ACC112 (cell line): ENCODE measurements at regions not wholly inside any gene's neighbourhood (a gene's known extent, or its start where the extent isn't known, plus 50 kb on each side); places are given as distances from the start of the nearest gene placed in this dataset.

Experiments used
- H2AFZ ChIP-seq: fragments of 200-600 bp; sonication (generic); one replicate; pipeline ENCODE4 v1.6.0; 2017; ENCODE audit warnings: antibody characterized with exemption, low read length; ENCODE audit not compliant: unreplicated experiment
- H3K27ac ChIP-seq: fragments of 200-600 bp; sonication (generic); 2 replicates; pipeline ENCODE4 v1.5.1; 2014; ENCODE audit warnings: low read depth, mild to moderate bottlenecking, antibody characterized with exemption, low read length, moderate library complexity
- H3K27me3 ChIP-seq: fragments of 200-600 bp; sonication (generic); 2 replicates; pipeline ENCODE4 v1.6.1; 2014; ENCODE audit warnings: mild to moderate bottlenecking, antibody characterized with exemption, low read length, moderate library complexity, mixed read lengths; ENCODE audit not compliant: insufficient read depth
- H3K36me3 ChIP-seq: fragments of 200-600 bp; sonication (generic); 2 replicates; pipeline ENCODE4 v1.6.1; 2016; ENCODE audit warnings: mild to moderate bottlenecking, antibody characterized with exemption, low read length, moderate library complexity, mixed read lengths; ENCODE audit not compliant: insufficient read depth
- H3K4me1 ChIP-seq: fragments of 200-600 bp; sonication (generic); one replicate; pipeline ENCODE4 v1.6.1; 2016; ENCODE audit warnings: low read length, mixed read lengths; ENCODE audit not compliant: insufficient read depth, unreplicated experiment, control insufficient read depth
- H3K4me3 ChIP-seq: fragments of 200-600 bp; sonication (generic); 2 replicates; pipeline ENCODE4 v1.5.1; 2014; ENCODE audit warnings: mild to moderate bottlenecking, low read depth, low read length
- H3K79me2 ChIP-seq: fragments of 200-600 bp; sonication (generic); one replicate; pipeline ENCODE4 v1.6.0; 2016; ENCODE audit warnings: low read length; ENCODE audit not compliant: control insufficient read depth, unreplicated experiment, insufficient read depth

DNA sequence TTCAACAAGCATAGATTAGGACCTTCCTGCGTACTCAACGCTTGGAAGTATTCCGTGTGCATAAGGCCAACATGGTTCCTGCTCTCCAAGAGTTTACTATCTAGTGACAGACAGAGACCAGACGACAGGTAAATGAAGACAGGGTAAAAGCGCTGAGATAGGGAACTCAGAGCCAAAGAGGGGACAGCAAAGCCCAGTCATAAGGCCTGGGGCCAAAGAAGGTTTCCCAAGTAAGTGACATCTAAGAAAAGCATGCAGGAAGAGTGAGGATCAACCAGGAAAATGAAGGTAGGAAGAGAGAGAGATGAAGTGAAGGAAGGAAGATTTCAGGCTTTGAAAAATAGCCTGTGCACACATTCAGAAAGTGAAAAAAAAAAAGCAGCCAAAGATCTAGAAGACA is 76.9 kb upstream of the CDH20 start:
- Histone ChIP-seq H3K4me3 (no peak overlapping the region), H3K27ac (no peak overlapping the region), H3K79me2 (no peaks in the 10 kb centered on the region), H3K27me3 (peaks cover 15% of the 10 kb centered on the region; the same call in 1 of the 2 replicates), H2AFZ (no peak overlapping the region), H3K36me3 (no peaks in the 10 kb centered on the region), H3K4me1 (no peaks in the 10 kb centered on the region)

DNA sequence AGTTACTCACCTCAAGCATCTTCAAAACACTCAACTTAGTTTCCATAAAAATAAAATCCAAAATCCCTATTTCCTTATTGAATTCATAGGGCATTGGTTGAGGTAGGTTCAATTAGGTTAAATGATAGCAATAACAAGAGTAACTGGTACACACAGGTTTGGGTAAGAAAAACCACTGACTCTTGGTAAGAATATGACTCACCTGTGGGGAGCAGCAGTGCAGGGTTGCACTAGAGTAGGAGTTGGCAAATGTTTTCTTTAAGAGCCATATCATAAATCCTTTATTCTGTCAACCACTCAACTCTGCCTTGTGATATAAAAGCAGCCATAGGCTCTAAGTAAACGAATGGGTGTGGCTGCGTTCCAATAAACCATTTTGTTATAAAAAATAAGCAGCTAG is 71.4 kb upstream of the CDH20 start:
- Histone ChIP-seq H2AFZ (no peak overlapping the region), H3K4me1 (no peaks in the 10 kb centered on the region)

DNA sequence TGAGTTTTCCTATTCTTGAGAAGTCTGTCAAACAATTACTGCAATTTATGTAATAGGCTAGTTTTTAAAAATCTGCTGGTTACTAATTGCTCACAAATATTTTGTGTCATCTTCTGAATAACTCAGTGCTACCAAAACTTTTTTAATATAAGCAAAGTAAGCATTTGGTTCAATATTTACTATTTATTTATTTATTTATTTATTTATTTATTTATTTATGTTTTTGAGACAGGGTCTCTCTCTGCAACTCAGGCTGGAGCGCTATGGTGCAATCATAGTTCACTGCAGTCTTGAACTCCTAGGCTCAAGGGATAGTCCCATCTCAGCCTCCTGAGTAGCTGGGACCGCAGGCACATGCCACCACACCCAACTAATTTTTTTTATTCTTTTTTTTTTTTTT is 60.4 kb upstream of the CDH20 start:
- H3K27me3 ChIP-seq = peaks cover 12% of the 10 kb centered on the region; the same call in 1 of the 2 replicates
- no peaks in the 10 kb centered on the region for H3K36me3 ChIP-seq
- H3K4me1 ChIP-seq = no peaks in the 10 kb centered on the region
- H3K27ac ChIP-seq = no peak overlapping the region
- no peak overlapping the region for H2AFZ ChIP-seq
- no peak overlapping the region for H3K4me3 ChIP-seq
- no peaks in the 10 kb centered on the region for H3K79me2 ChIP-seq

More for the DNA sequence above, 71.4 kb upstream of the CDH20 start:
- H3K4me3 ChIP-seq = no peak overlapping the region
- 0 out of 2 replicates have a peak, but pooled peaks cover 3% of the 10 kb centered on the region for H3K27me3 ChIP-seq
- no peaks in the 10 kb centered on the region for H3K79me2 ChIP-seq
- no peaks in the 10 kb centered on the region for H3K36me3 ChIP-seq
- no peak overlapping the region for H3K27ac ChIP-seq

DNA sequence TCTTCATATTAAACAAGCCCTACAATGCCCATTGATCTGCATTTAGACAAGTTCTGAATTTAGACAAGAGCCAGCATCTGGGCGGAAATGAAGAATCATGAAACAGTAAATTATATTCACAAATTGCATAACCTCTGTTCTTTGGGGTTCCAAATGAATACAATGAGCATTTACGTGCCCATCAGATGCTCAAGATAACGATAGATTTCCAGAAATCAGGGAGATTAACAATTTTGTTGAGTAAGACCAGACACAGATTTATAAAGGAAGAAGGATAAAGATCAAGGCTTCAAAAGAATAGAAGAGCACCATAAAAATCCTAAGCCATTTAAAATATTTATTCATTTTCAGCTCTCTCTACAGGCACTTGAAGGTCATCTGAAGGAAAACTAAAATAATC is 59.7 kb upstream of the CDH20 start:
- Histone ChIP-seq H2AFZ (no peak overlapping the region), H3K4me3 (no peak overlapping the region), H3K36me3 (no peaks in the 10 kb centered on the region), H3K27me3 (peaks cover 12% of the 10 kb centered on the region; the same call in 1 of the 2 replicates), H3K79me2 (no peaks in the 10 kb centered on the region), H3K27ac (no peak overlapping the region), H3K4me1 (no peaks in the 10 kb centered on the region)

DNA sequence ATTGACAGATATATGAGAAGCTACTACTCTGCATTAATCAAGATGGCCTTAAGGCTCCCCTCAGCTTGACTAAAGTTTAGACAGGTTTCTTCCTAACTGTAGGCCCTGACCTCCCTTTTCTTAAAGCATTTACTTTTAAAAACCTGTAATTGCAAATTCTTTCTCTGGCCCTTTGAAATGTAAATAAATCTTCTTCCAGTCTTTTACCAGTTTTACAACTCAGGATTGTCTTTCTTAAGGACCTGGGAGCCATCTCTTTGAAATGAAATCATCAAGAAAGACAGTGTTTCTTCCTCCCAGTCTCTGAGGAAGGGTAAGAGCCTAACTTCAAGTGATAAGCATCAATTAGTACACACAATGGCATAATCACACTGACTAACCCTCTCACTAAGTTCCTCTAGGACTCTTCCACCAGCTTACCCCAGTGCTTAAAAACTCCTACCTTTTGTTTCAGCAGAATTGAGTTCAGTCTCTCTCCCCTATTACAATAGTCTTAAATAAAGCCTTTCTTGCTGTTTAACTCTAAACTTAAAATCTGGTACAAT is 58.7 kb upstream of the CDH20 start:
- Histone ChIP-seq H3K27me3 (peaks cover 12% of the 10 kb centered on the region; the same call in 1 of the 2 replicates), H2AFZ (no peak overlapping the region)

DNA sequence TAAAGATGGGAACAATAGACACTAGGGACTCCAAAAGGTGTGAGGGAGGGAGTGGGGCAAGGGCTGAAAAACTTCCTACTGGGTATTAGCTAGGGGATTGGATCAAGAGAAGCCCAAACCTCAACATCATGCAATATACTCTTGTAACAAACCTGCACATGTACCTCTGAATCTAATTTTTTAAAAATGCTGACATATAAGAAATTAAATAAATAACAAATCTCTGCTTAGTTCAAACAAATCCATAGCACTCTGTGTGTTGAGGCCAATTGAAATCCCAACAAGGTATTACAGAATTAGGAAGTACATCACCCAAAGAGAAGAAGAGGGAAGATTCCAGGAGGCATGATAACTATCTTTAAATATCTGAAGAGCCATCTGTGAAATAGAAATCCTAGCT is 55.4 kb upstream of the CDH20 start:
- no peaks in the 10 kb centered on the region for H3K79me2 ChIP-seq
- no peak overlapping the region for H3K4me3 ChIP-seq
- H3K36me3 ChIP-seq = no peaks in the 10 kb centered on the region
- no peak overlapping the region for H3K27ac ChIP-seq
- H3K4me1 ChIP-seq = no peaks in the 10 kb centered on the region
- no peak overlapping the region for H2AFZ ChIP-seq
- peaks cover 12% of the 10 kb centered on the region; the same call in 1 of the 2 replicates for H3K27me3 ChIP-seq

More for the DNA sequence above, 58.7 kb upstream of the CDH20 start:
- Histone ChIP-seq H3K36me3 (no peaks in the 10 kb centered on the region), H3K4me3 (no peak overlapping the region), H3K4me1 (no peaks in the 10 kb centered on the region), H3K27ac (no peak overlapping the region), H3K79me2 (no peaks in the 10 kb centered on the region)

DNA sequence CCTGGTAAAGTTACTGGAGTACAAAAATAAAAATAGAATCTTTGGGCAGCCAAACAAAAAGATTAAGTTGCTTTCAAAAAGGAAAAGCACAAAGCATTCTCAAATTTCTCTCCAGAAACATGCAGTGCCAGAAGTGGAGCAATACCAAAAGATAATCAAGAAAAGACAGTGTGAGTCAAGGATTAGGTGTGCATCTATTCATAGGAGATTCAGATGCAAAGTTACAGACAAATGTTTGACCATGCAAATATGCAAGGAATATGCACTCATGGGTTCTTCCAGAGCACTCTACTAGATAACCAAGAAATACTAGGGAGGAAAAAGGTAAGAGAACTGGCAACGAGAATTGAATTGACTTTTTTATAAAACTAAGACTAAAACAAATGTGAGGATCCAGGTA is 51.8 kb upstream of the CDH20 start:
- H3K79me2 ChIP-seq = no peaks in the 10 kb centered on the region
- no peak overlapping the region for H2AFZ ChIP-seq

DNA sequence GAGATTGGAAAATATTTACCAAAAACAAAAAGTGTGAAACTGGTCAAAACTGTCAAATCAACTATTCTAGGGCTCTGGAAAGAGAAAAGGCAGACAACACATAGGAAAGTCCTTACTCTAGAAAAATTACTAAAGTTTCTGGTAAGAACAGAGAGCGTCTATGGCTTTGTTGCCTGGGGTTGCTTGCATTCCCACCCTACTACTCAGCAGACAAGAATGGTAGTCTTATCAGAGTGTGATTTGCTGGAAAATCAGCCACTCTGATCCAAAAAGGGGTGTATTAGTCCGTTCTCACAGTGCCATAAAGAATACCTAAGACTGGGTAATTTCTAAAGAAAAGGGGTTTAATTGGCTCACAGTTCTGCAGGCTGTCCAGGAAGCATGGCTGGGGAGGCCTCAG is 50.3 kb upstream of the CDH20 start:
- no peak overlapping the region for H3K4me3 ChIP-seq
- no peak overlapping the region for H3K27ac ChIP-seq
- no peaks in the 10 kb centered on the region for H3K79me2 ChIP-seq
- no peak overlapping the region for H2AFZ ChIP-seq
- H3K27me3 ChIP-seq = peaks cover 11% of the 10 kb centered on the region; the same call in 1 of the 2 replicates
- no peaks in the 10 kb centered on the region for H3K4me1 ChIP-seq
- no peaks in the 10 kb centered on the region for H3K36me3 ChIP-seq

More for the DNA sequence above, 51.8 kb upstream of the CDH20 start:
- Histone ChIP-seq H3K27me3 (peaks cover 9% of the 10 kb centered on the region; the same call in 1 of the 2 replicates), H3K4me3 (no peak overlapping the region), H3K27ac (no peak overlapping the region), H3K4me1 (no peaks in the 10 kb centered on the region), H3K36me3 (no peaks in the 10 kb centered on the region)
